T-helper 1 cell treated with Interleukin-12 subunit alpha and Interleukin-12 subunit beta and Interleukin-4 antibody, amounts not matched to agents 30 ng/mL and 1 ng/mL, for 36 hours (primary cell): ENCODE measurements at regions not wholly inside any gene's neighbourhood (a gene's known extent, or its start where the extent isn't known, plus 50 kb on each side); places are given as distances from the start of the nearest gene placed in this dataset.
"Not testable (repeated sequence)": the region's sequence is repeated elsewhere in the genome, so short reads cannot be mapped to it uniquely, and the experiment has no call there.

ENCODE experiments used
- intact Hi-C: fragments of 100-400 bp; cut with micrococcal nuclease; formaldehyde crosslinking; loops from one replicate; pipeline ENCODE4 v1.15.1; 2024

DNA sequence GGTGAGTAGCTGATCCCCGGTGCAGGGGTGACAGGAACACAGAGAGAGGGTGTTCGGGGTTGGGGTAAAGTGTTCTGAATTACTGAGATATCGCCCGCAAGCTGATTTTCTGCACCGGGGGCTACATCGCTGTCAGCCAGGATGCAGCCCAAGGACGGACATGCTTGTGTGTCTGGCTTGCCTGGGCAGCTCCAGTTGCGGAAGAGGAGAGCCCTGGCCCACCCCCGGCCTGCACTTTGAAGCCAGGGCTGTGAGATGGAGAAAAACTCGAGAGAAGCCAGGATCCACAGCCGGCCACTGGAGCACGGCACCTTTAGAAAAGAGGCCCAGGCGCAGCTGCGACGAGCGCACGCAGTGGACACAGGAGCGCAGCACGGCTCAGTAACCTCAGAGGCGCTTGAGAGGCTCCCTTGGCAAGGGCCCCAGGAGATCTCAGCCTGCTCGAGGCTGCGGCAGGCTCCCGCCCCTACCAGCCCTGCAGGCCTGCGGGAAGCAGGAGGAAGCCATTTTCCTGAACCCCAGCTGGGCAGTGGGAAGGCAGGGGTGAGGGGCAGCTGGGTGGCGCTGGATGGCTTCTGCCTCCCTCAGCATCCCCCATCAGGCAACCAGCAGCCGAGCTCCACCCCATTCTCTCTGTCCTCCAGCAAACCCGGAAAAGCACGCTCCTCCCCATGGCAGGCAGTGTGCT, 59.2 kb downstream of the C9orf50 start:
- intact Hi-C loops: no loop called here

DNA sequence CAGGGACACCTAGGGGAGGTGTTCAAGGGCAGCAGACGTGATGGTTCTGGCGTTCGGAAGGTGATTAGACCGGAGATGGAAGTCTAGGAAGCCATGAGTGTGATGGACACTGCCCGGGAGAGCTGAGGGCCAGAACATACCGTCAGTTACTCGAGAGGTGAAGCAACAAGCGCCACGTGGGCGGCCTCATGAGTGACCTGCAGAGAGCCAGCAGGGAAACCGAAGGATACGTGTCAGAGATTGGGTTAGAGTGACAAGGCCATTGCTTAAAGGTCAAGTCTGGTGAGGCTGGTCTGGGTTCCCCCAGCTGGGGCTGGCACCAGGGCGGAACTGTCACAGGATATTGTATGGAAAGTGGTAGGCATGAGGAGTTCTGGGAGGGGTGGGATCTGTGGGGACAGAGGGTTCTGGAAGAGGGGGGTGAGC, 60.0 kb downstream of the C9orf50 start:
- intact Hi-C loops: no loop called here

DNA sequence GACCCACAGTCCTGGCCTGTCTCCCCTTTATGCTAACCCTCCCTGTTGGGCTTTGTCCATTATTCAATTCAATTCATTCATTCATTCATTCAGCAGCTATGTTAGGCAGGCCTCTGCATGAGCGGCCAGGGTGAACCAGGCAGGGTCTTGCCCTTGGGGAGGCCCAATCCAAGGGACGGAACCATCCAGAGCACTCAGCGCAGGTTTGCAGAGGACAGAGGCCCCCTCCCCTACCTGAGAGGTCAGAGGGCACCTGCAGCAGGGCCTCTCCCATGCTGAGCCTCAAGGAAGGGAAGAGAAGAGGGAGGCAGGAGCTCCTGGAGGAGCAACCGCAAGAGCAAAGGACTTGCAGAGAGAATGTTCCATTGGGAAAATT, 61.4 kb downstream of the C9orf50 start:
- intact Hi-C loops: no loop called here

DNA sequence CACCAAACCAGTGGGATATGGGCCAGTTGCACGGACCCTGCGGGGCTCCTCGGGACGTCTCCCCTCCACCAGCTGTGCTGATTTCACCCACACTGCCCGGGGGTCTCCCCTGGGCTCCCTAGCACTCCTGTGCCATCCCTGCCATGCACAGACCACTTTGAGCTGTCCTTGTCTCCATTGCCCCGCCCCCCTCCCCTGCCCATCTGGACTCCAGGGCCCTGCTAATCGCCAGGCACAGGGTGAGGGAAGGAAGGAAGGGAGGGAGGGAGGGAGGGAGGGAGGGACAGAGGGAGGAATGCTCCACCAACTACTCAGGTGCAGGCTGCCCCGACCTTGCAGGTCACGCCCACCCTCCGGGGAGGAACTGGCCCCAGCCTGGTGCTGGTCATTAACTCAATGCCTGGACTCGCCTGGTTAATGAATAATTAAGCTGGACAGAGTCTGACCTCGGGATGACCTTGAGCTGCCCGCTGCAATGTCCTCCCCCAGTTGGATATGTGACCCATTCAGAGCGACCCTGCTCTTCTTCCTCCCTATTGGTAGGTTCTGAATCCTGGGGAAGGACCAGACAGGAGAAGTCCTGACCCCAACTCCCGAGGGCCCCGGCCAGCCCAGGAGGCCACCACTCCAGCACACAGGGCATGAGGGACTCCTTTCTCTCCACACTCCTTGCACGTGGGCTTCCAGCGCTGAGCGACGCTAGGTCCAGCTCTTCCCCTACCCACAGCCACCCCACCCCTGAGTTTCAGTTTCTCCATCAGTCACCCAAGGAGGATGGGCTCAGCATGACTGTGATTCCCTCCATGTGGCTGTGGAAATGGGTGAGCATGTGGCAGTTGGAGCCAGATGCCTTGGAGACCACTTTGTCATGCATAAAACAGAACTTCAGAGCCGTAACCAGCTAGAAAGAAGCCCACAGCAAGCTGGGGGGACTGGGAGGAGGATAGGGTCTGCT, 62.1 kb downstream of the C9orf50 start:
- intact Hi-C loops: no loop called here

DNA sequence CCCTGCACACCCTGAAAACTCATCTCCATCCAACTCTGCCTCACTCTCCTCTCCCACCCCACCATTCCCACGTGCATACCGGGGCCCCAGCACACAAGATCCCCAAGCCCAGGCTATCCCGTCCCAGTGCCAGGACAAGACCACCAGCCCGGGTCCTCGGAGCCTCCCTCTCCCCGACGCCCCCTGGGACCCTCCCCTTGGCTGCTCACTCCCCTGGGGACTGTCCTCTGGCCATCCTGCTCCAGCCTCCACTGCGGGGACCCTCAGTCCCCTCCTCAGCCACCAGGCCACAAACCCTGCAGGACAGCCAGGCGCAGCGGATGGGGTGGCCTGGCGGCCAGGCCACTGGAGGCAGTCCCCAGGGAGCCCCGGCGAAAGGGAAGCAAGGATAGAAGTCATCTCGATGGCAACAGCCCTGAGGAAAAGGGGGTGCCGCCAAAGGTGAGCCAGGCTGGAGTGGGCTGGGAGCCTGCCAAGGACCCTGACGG, 62.8 kb downstream of the C9orf50 start:
- intact Hi-C loops: no loop called here

DNA sequence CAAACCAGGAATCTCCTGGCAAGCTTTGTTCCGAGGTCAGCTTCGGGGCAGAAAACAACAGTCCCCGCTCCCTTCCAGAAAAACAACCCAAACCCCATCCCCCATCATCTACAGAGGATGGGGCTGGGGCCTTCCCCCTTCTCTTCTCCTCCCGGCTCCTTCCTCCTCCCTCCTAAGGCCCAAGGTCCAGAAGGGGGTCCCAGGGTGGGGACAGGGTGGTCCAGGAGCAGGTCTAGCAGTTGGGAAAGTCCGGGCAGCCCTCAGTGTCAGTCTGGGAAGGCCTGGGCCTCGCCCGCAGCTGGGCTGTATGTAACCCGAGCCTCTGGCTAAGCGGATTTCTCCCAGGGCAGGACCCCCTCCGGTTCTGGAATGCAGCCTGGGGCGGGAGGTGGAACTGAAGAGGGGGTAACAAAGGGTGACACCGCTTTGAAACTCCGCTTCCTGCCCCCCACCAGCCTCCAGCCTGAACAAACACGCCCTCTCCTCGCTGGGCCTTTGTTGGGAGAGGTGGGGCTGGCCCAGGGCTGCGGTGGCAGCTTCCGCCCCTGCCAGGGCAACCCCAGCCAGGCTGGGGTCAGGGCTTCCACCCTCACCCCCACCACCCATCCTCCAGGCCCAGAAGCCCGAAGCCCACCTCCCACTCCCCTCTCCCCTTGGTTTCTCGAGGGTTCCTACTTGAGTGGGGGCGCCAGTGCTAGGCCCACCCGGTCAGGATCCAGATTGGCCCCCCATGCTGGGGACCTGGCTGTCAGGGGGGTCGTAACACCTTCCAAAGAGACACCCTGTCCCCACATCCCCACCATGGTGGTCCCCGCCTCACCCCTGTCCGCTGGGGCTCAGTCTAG, 63.5 kb downstream of the C9orf50 start:
- intact Hi-C loops: no loop called here

DNA sequence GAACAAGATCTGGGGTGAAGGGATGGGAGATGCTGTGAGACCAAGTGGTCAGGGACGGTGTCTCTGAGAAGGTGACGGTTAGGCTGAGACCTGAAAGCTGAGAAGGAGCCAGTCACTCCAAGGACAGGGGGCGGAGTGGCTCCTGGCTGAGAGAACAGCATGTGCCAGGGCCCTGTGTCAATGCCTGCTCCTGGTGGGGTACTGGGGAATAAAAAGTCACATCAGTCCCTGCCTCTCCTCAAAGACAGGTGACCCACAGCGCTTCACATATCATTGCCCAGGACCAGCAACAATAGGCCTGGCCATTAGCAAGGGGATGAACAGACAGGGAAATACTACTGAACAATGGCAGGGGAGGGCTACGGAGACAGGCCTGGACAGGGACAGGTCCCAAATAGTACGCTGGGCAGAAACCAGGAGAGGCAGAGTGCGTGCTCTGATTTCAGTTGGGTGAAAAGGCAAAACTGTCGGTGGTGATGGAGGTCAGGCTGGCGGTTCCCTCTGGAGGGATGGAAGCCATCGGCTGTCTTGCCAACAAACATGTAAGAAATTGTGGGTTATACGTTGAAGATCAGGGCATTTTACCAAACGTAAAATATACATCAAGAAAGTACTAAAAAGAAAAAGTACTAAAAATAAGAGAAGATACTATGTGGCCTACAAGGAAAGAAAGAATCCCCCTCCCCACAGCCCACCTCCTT, 64.3 kb downstream of the C9orf50 start:
- intact Hi-C loops: no loop called here

DNA sequence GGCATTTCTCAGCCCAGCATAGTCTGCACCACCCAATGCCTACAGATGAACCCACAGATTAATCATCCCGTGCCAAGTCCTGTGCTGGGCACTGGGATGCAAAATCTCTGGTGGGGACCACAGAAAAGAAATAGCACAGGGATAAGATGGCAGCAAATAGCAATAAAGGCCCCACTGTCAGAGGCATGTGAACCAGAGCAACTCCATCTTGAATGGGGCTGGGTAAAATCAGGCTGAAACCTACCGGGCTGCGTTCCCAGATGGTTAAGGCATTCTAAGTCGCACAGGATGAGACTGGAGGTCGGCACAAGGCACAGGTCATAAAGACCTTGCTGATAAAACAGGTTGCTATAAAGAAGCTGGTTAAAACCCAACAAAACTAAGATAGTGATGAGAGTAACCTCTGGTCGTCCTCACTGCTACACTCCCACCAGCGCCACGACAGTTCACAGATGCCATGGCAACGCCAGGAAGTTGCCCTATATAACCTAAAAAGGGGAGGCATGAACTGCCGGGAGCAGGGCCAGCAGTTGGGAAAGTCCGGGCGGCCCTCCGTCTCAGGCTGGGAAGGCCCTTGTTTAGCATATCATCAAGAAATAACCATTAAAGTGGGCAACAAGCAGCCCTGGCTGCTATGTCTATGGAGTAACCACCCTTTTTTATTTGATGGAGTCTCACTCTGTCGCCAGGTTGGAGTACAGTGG, 65.2 kb downstream of the C9orf50 start:
- intact Hi-C loops: no loop called here

DNA sequence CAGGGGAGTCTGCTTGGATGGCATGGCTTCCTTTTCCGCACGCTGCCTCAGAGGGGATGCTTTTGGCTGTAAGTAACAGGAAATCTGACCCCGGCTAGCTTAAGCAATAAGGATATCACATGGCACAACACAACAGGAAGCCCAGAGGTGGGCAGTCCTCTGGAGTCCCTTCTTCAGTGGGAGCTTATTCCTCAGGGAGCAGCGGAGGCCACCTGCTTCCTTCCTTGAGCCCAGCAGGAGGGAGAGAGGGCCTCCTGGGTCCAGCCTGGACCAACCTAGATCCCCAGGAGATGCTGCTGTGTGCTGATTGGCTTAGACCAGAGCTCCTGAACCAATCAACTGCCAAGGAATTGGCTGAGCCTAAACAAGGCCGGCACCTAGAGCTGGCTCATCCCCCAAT, 66.3 kb downstream of the C9orf50 start:
- intact Hi-C loops: no loop called here

DNA sequence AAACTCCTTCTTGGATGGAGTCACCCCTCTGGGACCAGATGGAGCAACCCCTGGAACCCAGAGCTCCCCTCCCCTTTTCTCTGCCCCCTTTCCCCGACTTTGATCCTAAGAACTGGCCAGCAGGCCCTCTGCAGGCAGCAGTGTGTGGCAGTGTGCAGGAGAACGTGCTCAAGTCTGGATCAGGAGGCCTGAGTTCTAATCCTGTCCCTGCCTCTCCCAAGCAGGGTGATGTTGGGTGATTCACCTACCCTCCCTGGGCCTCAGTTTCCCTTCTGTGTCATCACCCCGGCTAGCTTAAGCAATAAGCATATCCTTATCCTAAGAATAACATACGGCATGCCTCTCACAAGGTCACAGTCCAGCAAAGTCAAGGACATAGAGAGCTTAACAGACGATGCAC, 67.6 kb downstream of the C9orf50 start:
- intact Hi-C loops: no loop called here

DNA sequence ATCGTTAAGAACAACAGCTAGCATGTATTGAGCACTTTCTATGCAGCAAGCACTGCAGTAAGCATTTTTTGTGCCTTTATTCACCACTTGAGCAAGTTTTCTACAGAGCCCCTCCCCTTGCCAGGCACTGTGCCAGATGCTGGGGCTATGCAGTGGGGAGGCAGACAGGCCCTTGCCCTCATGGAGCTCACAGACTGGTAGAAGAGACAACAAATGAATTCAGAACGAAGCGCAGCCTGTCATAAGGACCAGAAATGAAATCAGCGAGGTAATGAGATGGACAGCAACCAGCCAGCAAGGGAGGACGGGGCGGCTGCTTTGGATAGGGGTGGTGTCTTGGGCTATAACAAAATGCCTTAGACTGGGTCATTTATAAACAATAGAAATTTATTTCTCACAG, 68.8 kb downstream of the C9orf50 start:
- intact Hi-C loops: no loop called here

DNA sequence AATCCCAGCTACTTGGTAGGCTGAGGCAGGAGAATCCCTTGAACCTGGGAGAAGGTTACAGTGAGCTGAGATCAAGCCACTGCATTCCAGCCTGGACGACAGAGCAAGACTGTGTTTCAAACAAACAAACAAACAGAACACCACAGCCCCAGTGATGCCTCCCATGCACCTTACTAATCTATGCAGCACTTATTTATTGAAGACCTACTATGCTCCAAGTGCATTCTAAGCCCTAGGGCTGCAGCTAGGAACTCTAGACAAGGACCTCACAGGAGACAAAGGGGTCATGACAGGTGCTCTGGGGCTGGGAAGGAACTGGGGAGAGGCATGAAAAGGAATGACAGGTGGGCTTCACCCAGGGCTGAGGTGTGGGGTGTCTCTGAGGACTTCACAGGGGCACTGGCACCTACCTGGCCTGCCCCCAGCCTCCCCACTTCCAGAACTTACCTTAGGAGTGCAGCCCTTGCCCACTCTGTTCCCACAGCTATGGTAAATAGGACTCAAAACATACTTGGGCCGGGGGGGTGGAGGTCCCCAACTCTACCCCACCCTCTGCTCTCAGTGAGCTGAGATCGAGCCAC, 69.4 kb downstream of the C9orf50 start:
- intact Hi-C loops: no loop called here

DNA sequence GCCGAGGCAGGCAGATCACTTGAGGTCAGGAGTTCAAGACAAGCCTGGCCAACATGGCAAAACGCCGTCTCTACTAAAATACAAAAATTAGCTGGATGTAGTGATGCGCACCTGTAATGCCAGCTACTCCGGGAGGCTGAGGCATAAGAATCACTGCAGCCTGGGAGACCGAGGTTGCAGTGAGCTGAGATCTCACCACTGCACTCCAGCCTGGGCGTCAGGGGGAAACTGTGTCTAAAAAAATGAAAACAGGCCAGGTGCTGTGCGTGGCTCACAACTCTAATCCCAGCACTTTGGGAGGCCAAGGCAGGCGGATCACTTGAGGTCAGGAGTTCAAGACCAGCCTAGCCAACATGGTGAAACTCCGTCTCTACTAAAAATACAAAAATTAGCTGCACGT, 69.9 kb downstream of the C9orf50 start:
- intact Hi-C loops: not testable (repeated sequence)

DNA sequence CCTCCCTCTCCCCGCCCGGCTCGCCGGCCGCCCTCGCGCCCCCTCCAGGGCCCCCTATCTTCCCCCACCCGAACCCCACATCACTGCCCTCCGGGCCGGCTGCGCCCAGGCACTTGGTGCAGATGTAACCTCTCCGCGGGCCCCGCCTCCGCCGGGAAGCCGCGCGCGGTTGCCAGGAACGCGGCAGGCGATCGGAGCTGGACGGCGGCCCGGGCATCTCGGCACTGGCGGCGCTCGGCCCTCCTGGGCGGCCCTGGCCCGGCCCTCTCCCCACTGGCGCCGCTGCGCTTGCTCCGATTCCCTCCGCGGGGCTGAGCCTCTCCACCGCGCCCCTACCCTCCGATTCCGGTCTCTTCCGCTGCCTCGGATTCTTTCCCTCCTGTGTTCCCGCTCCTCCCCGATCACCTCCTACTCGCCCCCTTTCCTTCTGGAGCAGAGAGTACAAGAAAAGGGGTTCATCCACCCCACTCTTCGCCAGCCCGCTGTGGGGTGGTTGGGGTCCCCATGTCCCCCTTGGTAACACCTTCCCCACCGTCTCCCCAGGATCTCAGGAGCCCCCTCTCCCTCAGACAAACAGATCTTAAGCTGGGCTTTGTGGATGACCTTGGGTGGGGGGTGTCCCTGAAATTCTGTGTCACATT, 70.6 kb downstream of the C9orf50 start:
- intact Hi-C loops: no loop called here

DNA sequence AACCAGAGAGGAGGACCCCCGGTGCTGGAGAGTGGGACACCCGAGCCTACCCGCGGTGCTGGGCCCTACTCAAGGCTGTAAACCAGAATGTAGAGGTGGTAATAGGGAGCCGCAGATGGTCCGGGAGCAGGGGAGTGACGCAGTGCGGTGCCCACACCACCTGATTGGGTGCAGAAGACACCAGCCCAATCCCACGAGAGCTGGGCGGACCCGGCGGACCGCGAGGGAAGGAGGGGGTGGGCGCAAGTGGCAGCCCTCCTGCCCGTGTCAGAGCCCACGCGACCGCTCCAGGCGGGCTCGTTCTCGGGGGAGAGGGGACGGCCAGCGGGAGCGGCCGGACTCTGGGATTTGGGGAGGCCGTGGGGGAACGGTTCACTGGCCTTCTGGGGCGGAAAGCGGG, 71.2 kb downstream of the C9orf50 start:
- intact Hi-C loops: no loop called here

DNA sequence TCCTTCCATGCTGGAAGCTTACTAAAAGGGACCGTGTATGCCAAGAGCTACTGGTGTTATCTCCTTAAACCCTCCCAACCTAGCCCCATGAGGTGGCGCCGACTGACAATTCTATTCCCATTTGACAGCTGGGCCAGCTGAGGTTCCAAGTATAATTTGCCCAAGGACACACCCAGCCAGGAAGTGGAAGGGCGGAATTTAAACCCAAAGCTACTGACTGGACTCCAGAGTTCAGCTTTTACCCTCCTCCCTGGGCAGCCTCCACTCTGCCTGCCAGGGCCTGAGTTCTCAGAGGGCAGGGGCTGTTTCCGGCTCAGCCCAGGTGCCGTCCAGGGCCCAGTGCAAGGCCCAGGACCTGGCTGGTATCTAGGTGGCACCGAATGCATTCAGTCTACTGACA, 71.8 kb downstream of the C9orf50 start:
- intact Hi-C loops: no loop called here

DNA sequence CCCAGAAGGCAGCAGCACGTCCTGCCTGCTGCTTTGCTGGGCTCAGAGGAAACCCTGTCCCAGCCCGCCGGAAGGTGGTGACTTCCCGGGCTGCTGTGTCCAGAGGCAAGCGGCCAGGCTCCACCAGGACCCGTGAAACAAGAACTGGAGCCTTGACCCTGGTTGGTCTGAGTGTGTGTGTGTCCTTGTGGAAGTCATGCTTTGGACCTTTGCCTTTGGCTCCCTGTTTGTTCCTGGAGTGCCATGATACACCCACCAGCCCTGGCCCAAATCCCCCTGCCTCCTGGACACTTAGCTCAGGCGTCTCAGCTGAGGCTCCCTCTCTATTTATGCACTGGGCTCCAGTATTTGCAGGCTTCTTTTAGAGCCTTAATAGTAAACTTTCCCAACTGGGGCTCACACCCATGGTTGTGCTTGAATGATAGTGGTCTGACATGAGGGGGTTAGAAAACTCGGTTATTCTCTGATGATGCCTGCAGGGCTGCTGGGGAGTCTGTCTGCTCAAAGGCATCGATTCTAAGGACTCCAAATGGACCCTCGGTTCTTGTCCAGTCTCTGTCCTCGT, 72.2 kb downstream of the C9orf50 start:
- intact Hi-C loops: no loop called here

DNA sequence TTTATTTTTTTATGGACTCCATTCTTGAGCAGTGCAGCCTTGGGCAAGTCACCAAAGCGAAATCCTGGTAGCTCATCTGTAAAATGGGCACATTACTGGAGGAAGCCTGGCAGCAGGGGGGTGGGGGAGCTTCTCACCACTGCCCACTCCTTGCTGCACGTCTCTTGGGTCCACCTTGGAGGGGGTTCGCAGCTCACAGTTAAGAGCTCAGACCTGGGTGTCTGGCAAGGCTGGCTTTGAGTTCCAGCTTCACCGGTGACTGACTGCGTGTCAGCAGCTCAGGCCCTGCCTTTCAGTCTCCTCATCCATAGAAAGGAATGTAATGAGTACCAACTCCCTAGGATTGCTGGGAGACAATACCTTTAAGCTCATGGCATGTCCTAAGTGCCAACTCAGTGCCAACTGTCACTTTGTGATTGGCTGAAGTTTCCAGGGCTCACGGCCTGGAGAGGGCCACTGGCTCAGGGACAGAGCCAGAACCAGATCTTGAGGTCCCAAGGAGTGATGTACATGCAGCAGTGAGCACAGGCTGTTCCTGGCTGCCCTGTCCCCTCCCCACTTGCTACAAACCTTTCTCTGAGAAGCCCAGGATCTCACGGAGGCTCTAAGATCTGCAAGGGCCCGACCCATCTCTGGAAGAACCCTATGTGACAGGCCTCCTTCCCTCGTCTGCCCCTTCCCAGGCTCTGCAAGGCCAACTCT, 72.9 kb downstream of the C9orf50 start:
- intact Hi-C loops: no loop called here

DNA sequence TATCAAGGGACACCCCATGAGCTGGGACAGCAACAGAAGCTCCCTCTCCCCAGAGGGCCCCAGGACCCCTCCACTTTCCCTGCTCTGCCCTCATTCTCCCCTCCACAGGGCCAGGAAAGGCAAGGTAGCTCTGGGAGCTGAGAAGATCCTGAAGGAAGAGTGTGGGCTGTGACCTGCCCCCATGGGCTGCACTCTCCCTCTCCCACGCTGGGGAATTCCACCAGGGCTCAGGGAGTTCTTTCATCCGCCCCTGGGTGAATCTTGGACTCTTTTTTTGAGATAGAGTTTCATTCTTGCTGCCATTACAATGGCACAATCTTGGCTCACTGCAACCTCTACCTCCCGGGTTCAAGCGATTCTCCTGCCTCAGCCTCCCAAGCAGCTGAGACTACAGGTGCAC, 73.8 kb downstream of the C9orf50 start:
- intact Hi-C loops: no loop called here
